ENCODE measurements at regions not wholly inside any gene's neighbourhood (a gene's known extent, or its start where the extent isn't known, plus 50 kb on each side); places are given as distances from the start of the nearest gene placed in this dataset.

DNA sequence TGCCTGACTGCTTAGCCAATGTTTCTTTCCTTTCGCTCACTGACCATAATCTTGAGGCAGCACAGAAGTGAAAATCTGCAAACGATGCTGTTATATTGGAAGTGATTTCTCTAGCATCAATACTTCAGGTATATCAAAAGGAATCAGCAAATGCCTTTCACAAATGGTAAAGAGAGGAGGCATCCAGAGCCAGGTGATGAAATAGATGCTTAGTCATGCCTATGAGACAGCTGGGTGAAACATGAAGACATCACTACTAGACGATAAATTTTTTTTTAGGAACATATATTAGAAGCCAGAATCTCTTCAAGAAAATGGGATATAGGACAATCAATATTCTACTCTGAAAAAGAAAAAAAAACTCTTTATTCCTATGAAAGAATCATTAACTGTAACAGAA, 249.2 kb upstream of the SLC39A10 start:
- no peak for DNase-seq (ENCODE audit: low read depth, low spot score)
- H3K36me3 ChIP-seq (ENCODE audit: control insufficient read depth in 2 of 2, insufficient read depth in 2 of 2, low read length in 1 of 2), result no peaks in the 10 kb centered on the region
- POLR2A ChIA-PET, result interaction anchor here (0.7 kb wide), 1 partner anchor 67 kb away, joined by 3 read pairs; no protein-coding TSS in a partner anchor
- H3K9me3 ChIP-seq (replicated peaks; ENCODE audit: control insufficient read depth, insufficient read depth, low read length), result no peaks in the 10 kb centered on the region
- no peak for ATAC-seq
- no peaks in the 10 kb centered on the region for H3K4me1 ChIP-seq (ENCODE audit: control insufficient read depth, insufficient read depth, low read length)
- CTCF ChIA-PET, result no interaction called here
- WGBS (ENCODE audit: insufficient coverage, insufficient replicate concordance, low lambda C conversion rate, missing lambda C conversion rate), result 71% methylated on average over 3 of the region's 3 CpGs
- RAD21 ChIA-PET (ENCODE audit: unreplicated experiment), result interaction anchor here (3.1 kb wide), 1 partner anchor 127 kb away, joined by 16 read pairs; no protein-coding TSS in a partner anchor
- H3K27ac ChIP-seq (ENCODE audit: control insufficient read depth, insufficient read depth), result no peak overlapping the region
- in situ Hi-C loops (cut with MboI), result no loop called here
- SMC1A ChIA-PET (ENCODE audit: uncharacterized antibody, unreplicated experiment), result interaction anchor here (0.6 to 1.2 kb wide), 4 partner anchors 67 to 825 kb away, joined by 3 to 4 read pairs (median 3); no protein-coding TSS in a partner anchor
- H3K4me3 ChIP-seq, result no peak overlapping the region
- no peaks in the 10 kb centered on the region for H3K27me3 ChIP-seq (replicated peaks in 1 of 2; ENCODE audit: control insufficient read depth in 2 of 2, insufficient read depth in 2 of 2, low read length in 1 of 2)
- no peak overlapping the region for H2AFZ ChIP-seq (ENCODE audit: control insufficient read depth, low read depth, low read length)
- H3K79me2 ChIP-seq (ENCODE audit: control insufficient read depth, insufficient read depth, low read length), result no peaks in the 10 kb centered on the region
- H3K9ac ChIP-seq (ENCODE audit: control insufficient read depth, insufficient read depth, low read length), result no peak overlapping the region
- intact Hi-C loops (cut with micrococcal nuclease; ENCODE audit: unreplicated experiment), result loop anchor here (5.0 kb wide), 1 partner anchor 660 kb away; the partner anchor contains the start of gene DNAH7
- no peak overlapping the region for H3K4me2 ChIP-seq (ENCODE audit: control insufficient read depth, insufficient read depth)
- no peak for TF ChIP-seq ZNF207 (IDR thresholded peaks at IDR 0.05; ENCODE audit: borderline replicate concordance)
- TF ChIP-seq, protein P1, sequence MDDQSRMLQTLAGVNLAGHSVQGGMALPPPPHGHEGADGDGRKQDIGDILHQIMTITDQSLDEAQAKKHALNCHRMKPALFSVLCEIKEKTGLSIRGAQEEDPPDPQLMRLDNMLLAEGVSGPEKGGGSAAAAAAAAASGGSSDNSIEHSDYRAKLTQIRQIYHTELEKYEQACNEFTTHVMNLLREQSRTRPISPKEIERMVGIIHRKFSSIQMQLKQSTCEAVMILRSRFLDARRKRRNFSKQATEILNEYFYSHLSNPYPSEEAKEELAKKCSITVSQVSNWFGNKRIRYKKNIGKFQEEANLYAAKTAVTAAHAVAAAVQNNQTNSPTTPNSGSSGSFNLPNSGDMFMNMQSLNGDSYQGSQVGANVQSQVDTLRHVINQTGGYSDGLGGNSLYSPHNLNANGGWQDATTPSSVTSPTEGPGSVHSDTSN (IDR thresholded peaks at IDR 0.05; ENCODE audit: insufficient replicate concordance, low read depth, low read length), result no peak
- TF ChIP-seq CREB1 (IDR thresholded peaks at IDR 0.05; ENCODE audit: low read depth), result no peak
- TF ChIP-seq BCL11A (IDR thresholded peaks at IDR 0.05; ENCODE audit: low read depth, low read length), result no peak
- TF ChIP-seq, protein P2, sequence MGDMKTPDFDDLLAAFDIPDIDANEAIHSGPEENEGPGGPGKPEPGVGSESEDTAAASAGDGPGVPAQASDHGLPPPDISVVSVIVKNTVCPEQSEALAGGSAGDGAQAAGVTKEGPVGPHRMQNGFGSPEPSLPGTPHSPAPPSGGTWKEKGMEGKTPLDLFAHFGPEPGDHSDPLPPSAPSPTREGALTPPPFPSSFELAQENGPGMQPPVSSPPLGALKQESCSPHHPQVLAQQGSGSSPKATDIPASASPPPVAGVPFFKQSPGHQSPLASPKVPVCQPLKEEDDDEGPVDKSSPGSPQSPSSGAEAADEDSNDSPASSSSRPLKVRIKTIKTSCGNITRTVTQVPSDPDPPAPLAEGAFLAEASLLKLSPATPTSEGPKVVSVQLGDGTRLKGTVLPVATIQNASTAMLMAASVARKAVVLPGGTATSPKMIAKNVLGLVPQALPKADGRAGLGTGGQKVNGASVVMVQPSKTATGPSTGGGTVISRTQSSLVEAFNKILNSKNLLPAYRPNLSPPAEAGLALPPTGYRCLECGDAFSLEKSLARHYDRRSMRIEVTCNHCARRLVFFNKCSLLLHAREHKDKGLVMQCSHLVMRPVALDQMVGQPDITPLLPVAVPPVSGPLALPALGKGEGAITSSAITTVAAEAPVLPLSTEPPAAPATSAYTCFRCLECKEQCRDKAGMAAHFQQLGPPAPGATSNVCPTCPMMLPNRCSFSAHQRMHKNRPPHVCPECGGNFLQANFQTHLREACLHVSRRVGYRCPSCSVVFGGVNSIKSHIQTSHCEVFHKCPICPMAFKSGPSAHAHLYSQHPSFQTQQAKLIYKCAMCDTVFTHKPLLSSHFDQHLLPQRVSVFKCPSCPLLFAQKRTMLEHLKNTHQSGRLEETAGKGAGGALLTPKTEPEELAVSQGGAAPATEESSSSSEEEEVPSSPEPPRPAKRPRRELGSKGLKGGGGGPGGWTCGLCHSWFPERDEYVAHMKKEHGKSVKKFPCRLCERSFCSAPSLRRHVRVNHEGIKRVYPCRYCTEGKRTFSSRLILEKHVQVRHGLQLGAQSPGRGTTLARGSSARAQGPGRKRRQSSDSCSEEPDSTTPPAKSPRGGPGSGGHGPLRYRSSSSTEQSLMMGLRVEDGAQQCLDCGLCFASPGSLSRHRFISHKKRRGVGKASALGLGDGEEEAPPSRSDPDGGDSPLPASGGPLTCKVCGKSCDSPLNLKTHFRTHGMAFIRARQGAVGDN (IDR thresholded peaks at IDR 0.05), result no peak
- no peak for TF ChIP-seq HDAC2 (IDR thresholded peaks at IDR 0.05)
- TF ChIP-seq, protein P3, sequence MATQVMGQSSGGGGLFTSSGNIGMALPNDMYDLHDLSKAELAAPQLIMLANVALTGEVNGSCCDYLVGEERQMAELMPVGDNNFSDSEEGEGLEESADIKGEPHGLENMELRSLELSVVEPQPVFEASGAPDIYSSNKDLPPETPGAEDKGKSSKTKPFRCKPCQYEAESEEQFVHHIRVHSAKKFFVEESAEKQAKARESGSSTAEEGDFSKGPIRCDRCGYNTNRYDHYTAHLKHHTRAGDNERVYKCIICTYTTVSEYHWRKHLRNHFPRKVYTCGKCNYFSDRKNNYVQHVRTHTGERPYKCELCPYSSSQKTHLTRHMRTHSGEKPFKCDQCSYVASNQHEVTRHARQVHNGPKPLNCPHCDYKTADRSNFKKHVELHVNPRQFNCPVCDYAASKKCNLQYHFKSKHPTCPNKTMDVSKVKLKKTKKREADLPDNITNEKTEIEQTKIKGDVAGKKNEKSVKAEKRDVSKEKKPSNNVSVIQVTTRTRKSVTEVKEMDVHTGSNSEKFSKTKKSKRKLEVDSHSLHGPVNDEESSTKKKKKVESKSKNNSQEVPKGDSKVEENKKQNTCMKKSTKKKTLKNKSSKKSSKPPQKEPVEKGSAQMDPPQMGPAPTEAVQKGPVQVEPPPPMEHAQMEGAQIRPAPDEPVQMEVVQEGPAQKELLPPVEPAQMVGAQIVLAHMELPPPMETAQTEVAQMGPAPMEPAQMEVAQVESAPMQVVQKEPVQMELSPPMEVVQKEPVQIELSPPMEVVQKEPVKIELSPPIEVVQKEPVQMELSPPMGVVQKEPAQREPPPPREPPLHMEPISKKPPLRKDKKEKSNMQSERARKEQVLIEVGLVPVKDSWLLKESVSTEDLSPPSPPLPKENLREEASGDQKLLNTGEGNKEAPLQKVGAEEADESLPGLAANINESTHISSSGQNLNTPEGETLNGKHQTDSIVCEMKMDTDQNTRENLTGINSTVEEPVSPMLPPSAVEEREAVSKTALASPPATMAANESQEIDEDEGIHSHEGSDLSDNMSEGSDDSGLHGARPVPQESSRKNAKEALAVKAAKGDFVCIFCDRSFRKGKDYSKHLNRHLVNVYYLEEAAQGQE (IDR thresholded peaks at IDR 0.05; ENCODE audit: low read depth, low read length), result no peak
- TF ChIP-seq POLR2AphosphoS2 (IDR thresholded peaks at IDR 0.05; ENCODE audit: low read depth, low read length), result no peak
- no peak for TF ChIP-seq CBX5 (IDR thresholded peaks at IDR 0.05; ENCODE audit: low read depth)
- no peak for TF ChIP-seq SREBF2 (IDR thresholded peaks at IDR 0.05; ENCODE audit: low read length)
- no peak for TF ChIP-seq IKZF2 (IDR thresholded peaks at IDR 0.05)
- TF ChIP-seq EP300 (IDR thresholded peaks at IDR 0.05; ENCODE audit: borderline replicate concordance in 1 of 2, control insufficient read depth in 1 of 2, low read depth in 2 of 2, low read length in 2 of 2), result no peak
- TF ChIP-seq SMAD5 (IDR thresholded peaks at IDR 0.05; ENCODE audit: low read depth), result no peak
- H4K20me1 ChIP-seq (ENCODE audit: control insufficient read depth, insufficient read depth), result no peaks in the 10 kb centered on the region
- BruUV-seq (replicated peaks), result no TSS peak
- no peak for FAIRE-seq

All from GM12878 (cell line).